ENCODE measurements at regions not wholly inside any gene's neighbourhood (a gene's known extent, or its start where the extent isn't known, plus 50 kb on each side); places are given as distances from the start of the nearest gene placed in this dataset.

- Histone ChIP-seq H3K36me3 (ENCODE audit: control insufficient read depth, insufficient read depth, low read length) (no peaks in the 10 kb centered on the region), H3K4me3 (ENCODE audit: low read length) (no peak overlapping the region), H3K9ac (ENCODE audit: low read length) (no peak overlapping the region), H3K27me3 (ENCODE audit: control insufficient read depth, insufficient read depth, low read length) (no peaks in the 10 kb centered on the region), H3K27ac (ENCODE audit: low read depth, low read length) (no peak overlapping the region), H3K4me1 (ENCODE audit: control insufficient read depth, insufficient read depth, low read length) (no peaks in the 10 kb centered on the region)
Observed at GRCh38 chr10:6871128-6871527, 291.1 kb upstream of the PRKCQ start.

- H3K36me3 ChIP-seq (ENCODE audit: control insufficient read depth, insufficient read depth, low read length): no peaks in the 10 kb centered on the region
Observed at GRCh38 chr10:6868036-6868725, 288.1 kb upstream of the PRKCQ start.

DNA sequence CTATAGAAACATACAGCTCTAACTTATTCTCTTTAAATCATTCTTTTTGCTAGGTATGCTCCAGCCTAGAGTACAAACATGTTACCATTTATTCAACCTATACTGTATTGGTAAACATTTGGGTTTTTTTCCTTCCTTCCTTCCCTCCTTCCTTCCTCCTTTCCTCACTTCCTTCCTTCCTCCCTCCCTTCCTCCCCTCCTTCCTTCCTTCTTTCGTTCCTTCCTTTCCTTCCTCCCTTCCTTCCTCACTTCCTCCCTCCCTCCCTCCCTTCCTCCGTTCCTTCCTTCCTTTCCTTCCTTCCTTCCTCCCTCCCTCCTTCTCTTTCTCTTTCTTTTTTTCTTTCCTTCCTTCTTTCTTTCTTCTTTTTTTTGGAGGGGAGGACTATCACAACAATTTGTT, 286.7 kb upstream of the PRKCQ start:
- H3K4me1 ChIP-seq (ENCODE audit: control insufficient read depth, insufficient read depth, low read length): no peaks in the 10 kb centered on the region
- no peak overlapping the region for H3K27ac ChIP-seq (ENCODE audit: low read depth, low read length)
- H3K27me3 ChIP-seq (ENCODE audit: control insufficient read depth, insufficient read depth, low read length): no peaks in the 10 kb centered on the region
- no peak overlapping the region for H3K4me3 ChIP-seq (ENCODE audit: low read length)
- H3K9ac ChIP-seq (ENCODE audit: low read length): no peak overlapping the region
- no peaks in the 10 kb centered on the region for H3K36me3 ChIP-seq (ENCODE audit: control insufficient read depth, insufficient read depth, low read length)

More at GRCh38 chr10:6868036-6868725, 288.1 kb upstream of the PRKCQ start:
- Histone ChIP-seq H3K27me3 (ENCODE audit: control insufficient read depth, insufficient read depth, low read length) (no peaks in the 10 kb centered on the region), H3K27ac (ENCODE audit: low read depth, low read length) (no peak overlapping the region), H3K9ac (ENCODE audit: low read length) (no peak overlapping the region), H3K4me1 (ENCODE audit: control insufficient read depth, insufficient read depth, low read length) (no peaks in the 10 kb centered on the region), H3K4me3 (ENCODE audit: low read length) (no peak overlapping the region)

GRCh38 chr10:6864142-6864541, 284.1 kb upstream of the PRKCQ start:
- no peak overlapping the region for H3K9ac ChIP-seq (ENCODE audit: low read length)
- no peak overlapping the region for H3K27ac ChIP-seq (ENCODE audit: low read depth, low read length)
- H3K36me3 ChIP-seq (ENCODE audit: control insufficient read depth, insufficient read depth, low read length): no peaks in the 10 kb centered on the region
- H3K4me3 ChIP-seq (ENCODE audit: low read length): no peak overlapping the region
- H3K4me1 ChIP-seq (ENCODE audit: control insufficient read depth, insufficient read depth, low read length): no peaks in the 10 kb centered on the region
- H3K27me3 ChIP-seq (ENCODE audit: control insufficient read depth, insufficient read depth, low read length): no peaks in the 10 kb centered on the region

- H3K27ac ChIP-seq (ENCODE audit: low read depth, low read length): no peak overlapping the region
- H3K9ac ChIP-seq (ENCODE audit: low read length): peak overlapping the region; percentile 30
- no peaks in the 10 kb centered on the region for H3K36me3 ChIP-seq (ENCODE audit: control insufficient read depth, insufficient read depth, low read length)
- no peaks in the 10 kb centered on the region for H3K27me3 ChIP-seq (ENCODE audit: control insufficient read depth, insufficient read depth, low read length)
- no peaks in the 10 kb centered on the region for H3K4me1 ChIP-seq (ENCODE audit: control insufficient read depth, insufficient read depth, low read length)
- H3K4me3 ChIP-seq (ENCODE audit: low read length): no peak overlapping the region
Observed at GRCh38 chr10:6863381-6863780, 283.3 kb upstream of the PRKCQ start.

- Histone ChIP-seq H3K27ac (ENCODE audit: low read depth, low read length) (no peak overlapping the region), H3K9ac (ENCODE audit: low read length) (no peak overlapping the region), H3K4me3 (ENCODE audit: low read length) (no peak overlapping the region), H3K27me3 (ENCODE audit: control insufficient read depth, insufficient read depth, low read length) (no peaks in the 10 kb centered on the region), H3K4me1 (ENCODE audit: control insufficient read depth, insufficient read depth, low read length) (no peaks in the 10 kb centered on the region), H3K36me3 (ENCODE audit: control insufficient read depth, insufficient read depth, low read length) (no peaks in the 10 kb centered on the region)
Observed at GRCh38 chr10:6850452-6850851, 270.4 kb upstream of the PRKCQ start.

- H3K4me3 ChIP-seq (ENCODE audit: low read length): no peak overlapping the region
- H3K36me3 ChIP-seq (ENCODE audit: control insufficient read depth, insufficient read depth, low read length): no peaks in the 10 kb centered on the region
- no peak overlapping the region for H3K9ac ChIP-seq (ENCODE audit: low read length)
- H3K27ac ChIP-seq (ENCODE audit: low read depth, low read length): no peak overlapping the region
- H3K4me1 ChIP-seq (ENCODE audit: control insufficient read depth, insufficient read depth, low read length): no peaks in the 10 kb centered on the region
- H3K27me3 ChIP-seq (ENCODE audit: control insufficient read depth, insufficient read depth, low read length): no peaks in the 10 kb centered on the region
Observed at GRCh38 chr10:6847561-6847960, 267.5 kb upstream of the PRKCQ start.

- Histone ChIP-seq H3K36me3 (ENCODE audit: control insufficient read depth, insufficient read depth, low read length) (no peaks in the 10 kb centered on the region), H3K27ac (ENCODE audit: low read depth, low read length) (no peak overlapping the region), H3K4me1 (ENCODE audit: control insufficient read depth, insufficient read depth, low read length) (no peaks in the 10 kb centered on the region), H3K4me3 (ENCODE audit: low read length) (no peak overlapping the region), H3K27me3 (ENCODE audit: control insufficient read depth, insufficient read depth, low read length) (no peaks in the 10 kb centered on the region), H3K9ac (ENCODE audit: low read length) (no peak overlapping the region)
Observed at GRCh38 chr10:6843894-6844650, 264.0 kb upstream of the PRKCQ start.

GRCh38 chr10:6843481-6843881, 263.4 kb upstream of the PRKCQ start:
- H3K27ac ChIP-seq (ENCODE audit: low read depth, low read length): no peak overlapping the region
- no peak overlapping the region for H3K4me3 ChIP-seq (ENCODE audit: low read length)
- H3K36me3 ChIP-seq (ENCODE audit: control insufficient read depth, insufficient read depth, low read length): no peaks in the 10 kb centered on the region
- no peaks in the 10 kb centered on the region for H3K4me1 ChIP-seq (ENCODE audit: control insufficient read depth, insufficient read depth, low read length)
- no peak overlapping the region for H3K9ac ChIP-seq (ENCODE audit: low read length)
- H3K27me3 ChIP-seq (ENCODE audit: control insufficient read depth, insufficient read depth, low read length): no peaks in the 10 kb centered on the region

DNA sequence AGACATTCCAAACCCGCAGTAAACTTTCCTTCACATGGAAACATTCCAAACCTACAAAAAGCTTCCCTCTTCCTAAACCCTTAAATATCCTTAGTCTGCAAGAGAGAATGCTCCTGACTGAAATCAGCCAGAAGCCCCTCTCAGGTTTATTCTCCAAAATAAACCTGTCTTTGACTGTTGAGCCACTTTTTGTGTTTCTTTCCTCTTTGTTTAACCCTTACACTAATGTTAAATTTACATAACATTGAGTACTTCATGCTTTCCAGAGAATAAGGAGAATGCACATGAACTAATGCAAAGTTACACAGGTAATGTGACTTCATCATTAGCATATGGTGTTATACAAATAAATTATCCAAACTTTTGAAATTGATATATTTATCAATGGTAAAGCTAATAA, 262.6 kb upstream of the PRKCQ start:
- H3K27me3 ChIP-seq (ENCODE audit: control insufficient read depth, insufficient read depth, low read length): no peaks in the 10 kb centered on the region
- H3K27ac ChIP-seq (ENCODE audit: low read depth, low read length): no peak overlapping the region
- no peak overlapping the region for H3K9ac ChIP-seq (ENCODE audit: low read length)
- H3K36me3 ChIP-seq (ENCODE audit: control insufficient read depth, insufficient read depth, low read length): no peaks in the 10 kb centered on the region
- H3K4me1 ChIP-seq (ENCODE audit: control insufficient read depth, insufficient read depth, low read length): no peaks in the 10 kb centered on the region
- H3K4me3 ChIP-seq (ENCODE audit: low read length): no peak overlapping the region

- Histone ChIP-seq H3K36me3 (ENCODE audit: control insufficient read depth, insufficient read depth, low read length) (no peaks in the 10 kb centered on the region), H3K4me1 (ENCODE audit: control insufficient read depth, insufficient read depth, low read length) (no peaks in the 10 kb centered on the region), H3K27me3 (ENCODE audit: control insufficient read depth, insufficient read depth, low read length) (no peaks in the 10 kb centered on the region), H3K27ac (ENCODE audit: low read depth, low read length) (no peak overlapping the region), H3K4me3 (ENCODE audit: low read length) (no peak overlapping the region), H3K9ac (ENCODE audit: low read length) (no peak overlapping the region)
Observed at GRCh38 chr10:6841761-6842160, 261.7 kb upstream of the PRKCQ start.

GRCh38 chr10:6840766-6841165, 260.7 kb upstream of the PRKCQ start:
- H3K27me3 ChIP-seq (ENCODE audit: control insufficient read depth, insufficient read depth, low read length): no peaks in the 10 kb centered on the region
- no peak overlapping the region for H3K4me3 ChIP-seq (ENCODE audit: low read length)
- H3K27ac ChIP-seq (ENCODE audit: low read depth, low read length): no peak overlapping the region
- no peaks in the 10 kb centered on the region for H3K4me1 ChIP-seq (ENCODE audit: control insufficient read depth, insufficient read depth, low read length)
- no peaks in the 10 kb centered on the region for H3K36me3 ChIP-seq (ENCODE audit: control insufficient read depth, insufficient read depth, low read length)
- H3K9ac ChIP-seq (ENCODE audit: low read length): no peak overlapping the region

DNA sequence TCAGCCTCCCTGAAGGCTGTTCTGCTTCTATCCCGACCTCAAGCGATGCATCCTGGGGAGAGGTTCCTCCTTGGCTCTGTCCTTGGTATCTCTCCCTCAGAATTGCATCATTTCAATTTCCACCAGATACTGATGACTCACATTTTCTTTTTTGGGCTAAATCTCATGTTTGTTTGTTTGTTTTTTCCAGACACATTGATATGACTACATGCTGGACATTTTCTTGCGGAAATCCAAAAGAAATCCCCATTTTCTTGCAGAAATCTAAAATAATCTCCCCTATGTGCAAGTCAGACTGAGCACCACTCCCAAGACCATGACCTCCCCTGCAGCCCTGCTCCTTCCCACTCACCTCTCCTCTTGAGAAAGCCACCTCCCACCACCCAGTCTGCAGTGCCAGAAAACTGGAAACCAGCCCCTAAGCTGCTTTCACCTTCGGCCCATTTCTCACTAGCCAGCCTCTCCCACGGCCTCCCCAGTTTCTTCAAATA, 260.2 kb upstream of the PRKCQ start:
- Histone ChIP-seq H3K9ac (ENCODE audit: low read length) (no peak overlapping the region), H3K4me3 (ENCODE audit: low read length) (no peak overlapping the region), H3K27ac (ENCODE audit: low read depth, low read length) (no peak overlapping the region), H3K4me1 (ENCODE audit: control insufficient read depth, insufficient read depth, low read length) (no peaks in the 10 kb centered on the region), H3K27me3 (ENCODE audit: control insufficient read depth, insufficient read depth, low read length) (no peaks in the 10 kb centered on the region), H3K36me3 (ENCODE audit: control insufficient read depth, insufficient read depth, low read length) (no peaks in the 10 kb centered on the region)

Data from rectal smooth muscle tissue (tissue), 1 donor.